H1 (cell line): ENCODE measurements at regions not wholly inside any gene's neighbourhood (a gene's known extent, or its start where the extent isn't known, plus 50 kb on each side); places are given as distances from the start of the nearest gene placed in this dataset.

Source experiments
- CTCF ChIA-PET: fragments of 300-600 bp; sonication (Branson Sonifier 250); formaldehyde crosslinking; loops from one replicate; lab custom pipeline; 2021; ENCODE audit not compliant: partially characterized antibody; lab: Charles Lee
- POLR2A ChIA-PET: fragments of 300-600 bp; sonication (Branson Sonifier 250); formaldehyde crosslinking; loops from one replicate; lab custom pipeline; 2021; ENCODE audit warnings: inconsistent platforms; ENCODE audit not compliant: partially characterized antibody; lab: Charles Lee
- DNase-seq, 2 experiments: peaks; one replicate each; pipeline versions ENCODE4 v3.0.0 to v3.0.0-alpha.2; 2010 to 2022; ENCODE audit warnings: low spot score in 2 of 2, low read depth in 1 of 2, mixed read lengths in 1 of 2
- FAIRE-seq: peaks from 2 replicates; lab custom pipeline; 2011; peaks lifted over from hg19 to GRCh38; lab: Jason Lieb, UNC
- H2AFZ ChIP-seq: 2 replicates; pipeline ENCODE4 v1.8.1; 2012; ENCODE audit warnings: low read length, inconsistent platforms
- H2AK5ac ChIP-seq: 2 replicates; pipeline ENCODE4 v1.6.1; 2013; ENCODE audit warnings: low read depth, low read length
- H2BK120ac ChIP-seq: replicated peaks from 2 replicates; pipeline ENCODE3; 2013; ENCODE audit warnings: low read depth, low read length, inconsistent platforms
- H2BK12ac ChIP-seq: 2 replicates; pipeline ENCODE4 v1.6.1; 2013; ENCODE audit warnings: low read depth, low read length
- H2BK15ac ChIP-seq: 2 replicates; pipeline ENCODE4 v1.6.1; 2013; ENCODE audit warnings: low read length
- H2BK20ac ChIP-seq: 2 replicates; pipeline ENCODE4 v1.6.1; 2013; ENCODE audit warnings: low read length
- H2BK5ac ChIP-seq: 2 replicates; pipeline ENCODE4 v1.6.1; 2013; ENCODE audit warnings: low read depth, low read length
- H3K14ac ChIP-seq: 2 replicates; pipeline ENCODE4 v1.6.1; 2013; ENCODE audit warnings: inconsistent platforms; ENCODE audit not compliant: insufficient read length
- H3K18ac ChIP-seq: 2 replicates; pipeline ENCODE4 v1.6.1; 2013; ENCODE audit warnings: low read length; ENCODE audit errors: extremely low read depth
- H3K23ac ChIP-seq: 2 replicates; pipeline ENCODE4 v1.6.1; 2013; ENCODE audit warnings: inconsistent platforms; ENCODE audit not compliant: insufficient read length
- H3K23me2 ChIP-seq: 2 replicates; pipeline ENCODE4 v1.6.1; 2013; ENCODE audit warnings: low read depth, low read length
- H3K27ac ChIP-seq: 2 replicates; pipeline ENCODE4 v1.6.1; 2011; ENCODE audit warnings: low read depth, low read length, inconsistent platforms
- H3K27me3 ChIP-seq, 4 experiments: replicated peaks in 1 of 4; 1 replicate in 1 of 4; 2 replicates in 3 of 4; pipeline versions ENCODE4 v1.6.1 to v1.8.1; 2011 to 2013; ENCODE audit warnings: low read length in 3 of 4, mild to moderate bottlenecking in 3 of 4, inconsistent platforms in 2 of 4, mixed read lengths in 2 of 4, moderate library complexity in 1 of 4; ENCODE audit not compliant: control insufficient read depth in 3 of 4, insufficient read depth in 3 of 4; ENCODE audit errors: extremely low read depth in 1 of 4
- H3K36me3 ChIP-seq, 4 experiments: 2 replicates each; pipeline versions ENCODE4 v1.6.1 to v1.8.1; 2011 to 2013; ENCODE audit warnings: mild to moderate bottlenecking in 4 of 4, low read length in 3 of 4, moderate library complexity in 2 of 4, control low read depth in 1 of 4, inconsistent platforms in 1 of 4; ENCODE audit not compliant: insufficient read depth in 4 of 4, control insufficient read depth in 2 of 4
- H3K4ac ChIP-seq: replicated peaks from 2 replicates; pipeline ENCODE3; 2013; ENCODE audit warnings: low read length, low read depth, mixed read lengths, inconsistent platforms; ENCODE audit not compliant: insufficient read length
- H3K4me1 ChIP-seq, 4 experiments: replicated peaks in 1 of 4; 1 replicate in 1 of 4; 2 replicates in 3 of 4; pipeline versions ENCODE4 v1.6.1 to v1.8.1; 2011 to 2013; ENCODE audit warnings: low read length in 3 of 4, inconsistent platforms in 2 of 4, mixed read lengths in 1 of 4; ENCODE audit not compliant: insufficient read depth in 4 of 4, control insufficient read depth in 3 of 4
- H3K4me2 ChIP-seq, 2 experiments: 2 replicates each; pipeline versions ENCODE4 v1.6.1 to v1.8.1; 2011 to 2013; ENCODE audit warnings: low read depth in 2 of 2, low read length in 2 of 2, control low read depth in 1 of 2, inconsistent platforms in 1 of 2, mild to moderate bottlenecking in 1 of 2; ENCODE audit not compliant: insufficient read depth in 1 of 2
- H3K4me3 ChIP-seq, 4 experiments: fragments of 200-600, 300-600 bp in 1 of 4; sonication (generic), shearing (Covaris generic), sonication (Bioruptor Twin) in 1 of 4; 2 replicates each; pipeline versions ENCODE4 v1.5.1 to v1.8.1; 2011 to 2016; ENCODE audit warnings: low read length in 4 of 4, low read depth in 3 of 4, control low read depth in 2 of 4, inconsistent platforms in 2 of 4, mild to moderate bottlenecking in 2 of 4, mixed read lengths in 1 of 4, moderate library complexity in 1 of 4; ENCODE audit not compliant: insufficient read depth in 2 of 4; ENCODE audit errors: extremely low read depth in 1 of 4
- H3K56ac ChIP-seq: replicated peaks from 2 replicates; pipeline ENCODE3; 2013; ENCODE audit warnings: low read depth, mild to moderate bottlenecking, mixed read lengths, low read length, inconsistent platforms; ENCODE audit not compliant: insufficient read length
- H3K79me1 ChIP-seq: 2 replicates; pipeline ENCODE4 v1.6.1; 2013; ENCODE audit warnings: low read depth, low read length, control low read depth
- H3K79me2 ChIP-seq, 2 experiments: 2 replicates each; pipeline versions ENCODE4 v1.6.1 to v1.8.1; 2012 to 2013; ENCODE audit warnings: low read length in 2 of 2, mild to moderate bottlenecking in 2 of 2, inconsistent platforms in 1 of 2; ENCODE audit not compliant: insufficient read depth in 2 of 2, control insufficient read depth in 1 of 2
- H3K9ac ChIP-seq, 4 experiments: replicated peaks in 1 of 4; 1 replicate in 1 of 4; 2 replicates in 3 of 4; pipeline versions ENCODE4 v1.6.1 to v1.8.1; 2011 to 2013; ENCODE audit warnings: low read depth in 3 of 4, low read length in 3 of 4, control low read depth in 2 of 4, mild to moderate bottlenecking in 2 of 4, moderate library complexity in 2 of 4, inconsistent platforms in 1 of 4; ENCODE audit errors: extremely low read depth in 1 of 4
- H3K9me3 ChIP-seq, 2 experiments: 2 replicates each; pipeline versions ENCODE4 v1.6.1 to v1.8.1; 2012 to 2013; ENCODE audit warnings: mild to moderate bottlenecking in 2 of 2, moderate library complexity in 2 of 2, control low read depth in 1 of 2, inconsistent platforms in 1 of 2, low read depth in 1 of 2, low read length in 1 of 2, mixed read lengths in 1 of 2; ENCODE audit not compliant: insufficient read depth in 2 of 2
- H4K20me1 ChIP-seq, 2 experiments: replicated peaks in 1 of 2; 2 replicates each; pipeline versions ENCODE3 to v1.8.1; 2011 to 2013; ENCODE audit warnings: inconsistent platforms in 2 of 2, low read length in 2 of 2, mild to moderate bottlenecking in 1 of 2; ENCODE audit not compliant: insufficient read depth in 2 of 2, control insufficient read depth in 1 of 2
- H4K5ac ChIP-seq: 2 replicates; pipeline ENCODE4 v1.6.1; 2013; ENCODE audit warnings: low read length, low read depth, mixed read lengths, inconsistent platforms; ENCODE audit not compliant: insufficient read length
- H4K8ac ChIP-seq: 2 replicates; pipeline ENCODE4 v1.8.0; 2013; ENCODE audit warnings: mild to moderate bottlenecking, moderate library complexity, low read length, inconsistent platforms; ENCODE audit not compliant: insufficient read depth; ENCODE audit errors: extremely low read depth
- H4K91ac ChIP-seq: replicated peaks from 2 replicates; pipeline ENCODE3; 2013; ENCODE audit warnings: low read length, mixed read lengths, inconsistent platforms; ENCODE audit not compliant: insufficient read length
- BRCA1 ChIP-seq: IDR thresholded peaks from 2 replicates; pipeline ENCODE4 v1.6.1; 2012; ENCODE audit warnings: low read depth, low read length, improper control_type of control experiment
- GABPA ChIP-seq: IDR thresholded peaks from 2 replicates; pipeline ENCODE4 v1.6.1; 2011; ENCODE audit warnings: mild to moderate bottlenecking, low read length, moderate library complexity, borderline replicate concordance; ENCODE audit not compliant: insufficient read depth
- TEAD4 ChIP-seq: IDR thresholded peaks from 2 replicates; pipeline ENCODE4 v1.6.1; 2012; ENCODE audit warnings: low read depth, low read length, inconsistent platforms, mixed read lengths
- WGBS, 2 experiments: shearing (Covaris generic) in 1 of 2; methylation state at CpG; one replicate each; pipeline versions ENCODE4 v1.1.6 to v1.1.7; 2013 to 2015; ENCODE audit warnings: low lambda C conversion rate in 2 of 2, mixed read lengths in 2 of 2, inconsistent platforms in 1 of 2, low coverage in 1 of 2, missing lambda C conversion rate in 1 of 2; ENCODE audit not compliant: insufficient replicate concordance in 2 of 2, insufficient coverage in 1 of 2, insufficient read length in 1 of 2; ENCODE audit errors: extremely low coverage in 1 of 2, missing lambda C conversion rate in 1 of 2; 5-methylcytosine and 5-hydroxymethylcytosine counted together

- Histone ChIP-seq H3K27ac (no peak overlapping the region), H2AFZ (no peak overlapping the region), H3K4me3 (no peak overlapping the region), H2AK5ac (no peak overlapping the region), H3K79me2 (no peaks in the 10 kb centered on the region), H4K5ac (no peak overlapping the region), H3K9ac (no peak overlapping the region), H2BK12ac (no peak overlapping the region), H3K4ac (no peak overlapping the region), H3K14ac (no peak overlapping the region), H3K79me1 (no peaks in the 10 kb centered on the region), H3K4me2 (no peak overlapping the region), H3K23me2 (no peaks in the 10 kb centered on the region), H2BK120ac (no peak overlapping the region), H3K23ac (no peak overlapping the region), H2BK15ac (no peak overlapping the region), H3K56ac (no peak overlapping the region), H2BK20ac (no peak overlapping the region; the same call in 1 of the 2 replicates), H4K91ac (peak overlapping the region; percentile 25), H2BK5ac (no peak overlapping the region), H4K8ac (no peak overlapping the region), H4K20me1 (no peaks in the 10 kb centered on the region), H3K9me3 (peaks cover 47 to 54% of the 10 kb centered on the region in 2 experiments), H3K36me3 (peaks cover 0 to 29% (median 5%) of the 10 kb centered on the region in 4 experiments; a peak in 3 of 8 replicates), H3K4me1 (peaks cover 0 to 4% (median 3%) of the 10 kb centered on the region in 4 experiments; a peak in 4 of 7 replicates), H3K27me3 (no peaks in the 10 kb centered on the region; a peak in 1 of 7 replicates), H3K18ac (no peak overlapping the region)
- no peak for TF ChIP-seq BRCA1
- no peak for TF ChIP-seq TEAD4
- no peak for TF ChIP-seq GABPA
- DNase-seq (no peak), FAIRE-seq (no peak)
- 92% methylated on average over 3 of the region's 3 CpGs; no CpG with 5 or more reads in 1 of the 2 experiments for WGBS, 2 experiments
- ChIA-PET POLR2A (no interaction called here), CTCF (interaction anchor here (0.8 to 1.1 kb wide), 3 partner anchors 14 to 87 kb away, joined by 3 to 5 read pairs (median 4); no protein-coding TSS in a partner anchor)
Observed at GRCh38 chr6:106901062-106901461, 73.5 kb downstream of the CD24 start.
